GM18907 (cell line): ENCODE measurements at regions not wholly inside any gene's neighbourhood (a gene's known extent, or its start where the extent isn't known, plus 50 kb on each side); places are given as distances from the start of the nearest gene placed in this dataset.
"Not testable (repeated sequence)": the region's sequence is repeated elsewhere in the genome, so short reads cannot be mapped to it uniquely, and the experiment has no call there.

Source experiments
- ATAC-seq: cut with Tn5 transposase; IDR thresholded peaks from one replicate; pipeline ENCODE4 v1.9.1; 2021; ENCODE audit warnings: mild to moderate bottlenecking, moderate library complexity; ENCODE audit not compliant: unreplicated experiment

- not testable (repeated sequence) for ATAC-seq
Measured at GRCh38 chr7:67666359-67666758, 669.7 kb downstream of the TYW1 start.

GRCh38 chr7:67671006-67671548 lies 674.4 kb downstream of the TYW1 start:
- no peak for ATAC-seq

- no peak for ATAC-seq
Measured at GRCh38 chr7:67673861-67674260, 677.2 kb downstream of the TYW1 start.

GRCh38 chr7:67674862-67675261 lies 678.2 kb downstream of the TYW1 start:
- ATAC-seq: not testable (repeated sequence)

GRCh38 chr7:67675971-67676370 lies 679.3 kb downstream of the TYW1 start:
- no peak for ATAC-seq

- ATAC-seq: no peak
Measured at GRCh38 chr7:67678419-67678818, 681.8 kb downstream of the TYW1 start.

- no peak for ATAC-seq
Measured at GRCh38 chr7:67683628-67684027, 687.0 kb downstream of the TYW1 start.

- ATAC-seq: no peak
Measured at GRCh38 chr7:67690700-67691099, 694.1 kb downstream of the TYW1 start.

- no peak for ATAC-seq
Measured at GRCh38 chr7:67692425-67692824, 695.8 kb downstream of the TYW1 start.

GRCh38 chr7:67696124-67696523 lies 699.5 kb downstream of the TYW1 start:
- no peak for ATAC-seq

GRCh38 chr7:67696878-67697277 lies 700.2 kb downstream of the TYW1 start:
- ATAC-seq: no peak

- no peak for ATAC-seq
Measured at GRCh38 chr7:67698354-67698753, 701.7 kb downstream of the TYW1 start.

- ATAC-seq: no peak
Measured at GRCh38 chr7:67705850-67706249, 709.2 kb downstream of the TYW1 start.

GRCh38 chr7:67711706-67712105 lies 715.1 kb downstream of the TYW1 start:
- no peak for ATAC-seq

GRCh38 chr7:67713451-67714056 lies 716.9 kb downstream of the TYW1 start:
- ATAC-seq: no peak

GRCh38 chr7:67716729-67717128 lies 720.1 kb downstream of the TYW1 start:
- no peak for ATAC-seq

- no peak for ATAC-seq
Measured at GRCh38 chr7:67723591-67723990, 727.0 kb downstream of the TYW1 start.

GRCh38 chr7:67724435-67724834 lies 727.8 kb downstream of the TYW1 start:
- no peak for ATAC-seq

- no peak for ATAC-seq
Measured at GRCh38 chr7:67724955-67725354, 728.3 kb downstream of the TYW1 start.

- no peak for ATAC-seq
Measured at GRCh38 chr7:67725423-67725822, 728.8 kb downstream of the TYW1 start.

GRCh38 chr7:67729771-67730170 lies 733.1 kb downstream of the TYW1 start:
- no peak for ATAC-seq

- no peak for ATAC-seq
Measured at GRCh38 chr7:67731704-67732103, 735.1 kb downstream of the TYW1 start.

GRCh38 chr7:67732898-67733297 lies 736.3 kb downstream of the TYW1 start:
- no peak for ATAC-seq
